Gastrocnemius medialis (tissue), 4 donors: ENCODE measurements at regions not wholly inside any gene's neighbourhood (a gene's known extent, or its start where the extent isn't known, plus 50 kb on each side); places are given as distances from the start of the nearest gene placed in this dataset.

Source experiments
- ATAC-seq, 2 donors: fragments of 150-250 bp; one replicate each; pipeline ENCODE4 v1.9.1; 2016
- DNase-seq, 2 donors: peaks; one replicate each; pipeline ENCODE4 v3.0.0-alpha.2; 2019
- H3K27ac ChIP-seq, 4 donors: fragments of 200-600 bp; sonication (generic); 1 replicate in 1 of 4; 2 replicates in 3 of 4; pipeline ENCODE4 v1.5.1; 2016 to 2018; ENCODE audit warnings: mild to moderate bottlenecking in 2 of 4, moderate library complexity in 1 of 4
- H3K27me3 ChIP-seq, 3 donors: fragments of 200-600 bp; sonication (generic) in 2 of 3; 1 replicate in 1 of 3; 2 replicates in 2 of 3; pipeline versions ENCODE4 v1.5.1 to v1.6.0; 2016 to 2019; ENCODE audit warnings: mild to moderate bottlenecking in 1 of 3, moderate library complexity in 1 of 3
- H3K36me3 ChIP-seq, 2 donors: fragments of 200-600 bp; sonication (generic) in 1 of 2; one replicate each; pipeline ENCODE4 v1.5.1; 2017 to 2018
- H3K4me1 ChIP-seq, 2 donors: fragments of 200-600 bp; sonication (generic) in 1 of 2; one replicate each; pipeline ENCODE4 v1.5.1; 2016 to 2017; ENCODE audit warnings: mild to moderate bottlenecking in 2 of 2
- H3K4me3 ChIP-seq, 4 donors: fragments of 200-600 bp; sonication (generic) in 3 of 4; 1 replicate in 1 of 4; 2 replicates in 3 of 4; pipeline ENCODE4 v1.5.1; 2016 to 2019; ENCODE audit warnings: mild to moderate bottlenecking in 2 of 4
- H3K9me3 ChIP-seq, 3 donors: fragments of 200-600 bp; sonication (generic) in 2 of 3; 1 replicate in 1 of 3; 2 replicates in 2 of 3; pipeline ENCODE4 v1.5.1; 2016 to 2019
- POLR2A ChIP-seq, 2 donors: fragments of 450-650 bp; IDR thresholded peaks; one replicate each; pipeline ENCODE4 v1.6.1; 2017; ENCODE audit warnings: antibody characterized with exemption in 2 of 2, mild to moderate bottlenecking in 2 of 2, moderate library complexity in 2 of 2
- in situ Hi-C, 4 donors: fragments of 200-750 bp; cut with MboI; loops; one replicate each; pipeline versions ENCODE4 v1.15.0 to v1.8.0; 2017; ENCODE audit warnings: low sequenced_read_pairs in 4 of 4
- intact Hi-C: fragments of 100-400 bp; cut with DNase I; formaldehyde crosslinking; loops from one replicate; pipeline ENCODE4 v1.15.1; 2023; ENCODE audit warnings: low total_unique reads
- TF ChIP-seq, protein P1 (sequence below), 5 experiments: fragments of 450-650 bp in 3 of 5; fragments of 200-600 bp in 2 of 5; sonication (generic) in 2 of 5; IDR thresholded peaks in 4 of 5; conservative IDR thresholded peaks in 1 of 5; 1 replicate in 4 of 5; 2 replicates in 1 of 5; pipeline ENCODE4 v1.5.1; 2016 to 2019; ENCODE audit warnings: antibody characterized with exemption in 5 of 5, mild to moderate bottlenecking in 3 of 5, moderate library complexity in 3 of 5

DNA sequence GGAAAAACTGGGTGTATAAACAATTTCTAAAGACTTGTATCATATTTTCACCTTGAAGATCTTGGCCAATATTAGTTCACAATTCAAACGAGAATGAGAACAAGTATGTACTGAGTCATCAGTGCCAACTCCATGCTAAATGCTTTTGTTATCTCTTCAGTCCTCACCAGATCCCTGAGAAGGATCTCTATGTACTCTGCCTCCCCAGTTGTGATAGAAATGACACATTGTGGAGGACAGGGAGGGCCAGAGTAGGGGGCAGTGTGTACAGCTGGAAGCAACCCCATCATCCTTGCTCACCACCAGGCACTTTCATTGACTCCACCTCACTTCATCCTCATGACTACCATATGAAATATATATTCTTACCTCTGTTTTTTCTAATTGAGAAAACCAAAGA lies 353.7 kb upstream of the SOX2 start:
- Histone ChIP-seq H3K27me3 (no peaks in the 10 kb centered on the region), H3K36me3 (no peaks in the 10 kb centered on the region), H3K27ac (no peak overlapping the region), H3K4me1 (peaks cover 5 to 12% of the 10 kb centered on the region in 2 donors), H3K9me3 (no peaks in the 10 kb centered on the region), H3K4me3 (no peak overlapping the region)
- in situ Hi-C loops (no loop called here), intact Hi-C loops (no loop called here)
- DNase-seq, result no peak
- ATAC-seq, result no peak
- TF ChIP-seq POLR2A (IDR thresholded peaks at IDR 0.05), result no peak
- TF ChIP-seq, protein P1, sequence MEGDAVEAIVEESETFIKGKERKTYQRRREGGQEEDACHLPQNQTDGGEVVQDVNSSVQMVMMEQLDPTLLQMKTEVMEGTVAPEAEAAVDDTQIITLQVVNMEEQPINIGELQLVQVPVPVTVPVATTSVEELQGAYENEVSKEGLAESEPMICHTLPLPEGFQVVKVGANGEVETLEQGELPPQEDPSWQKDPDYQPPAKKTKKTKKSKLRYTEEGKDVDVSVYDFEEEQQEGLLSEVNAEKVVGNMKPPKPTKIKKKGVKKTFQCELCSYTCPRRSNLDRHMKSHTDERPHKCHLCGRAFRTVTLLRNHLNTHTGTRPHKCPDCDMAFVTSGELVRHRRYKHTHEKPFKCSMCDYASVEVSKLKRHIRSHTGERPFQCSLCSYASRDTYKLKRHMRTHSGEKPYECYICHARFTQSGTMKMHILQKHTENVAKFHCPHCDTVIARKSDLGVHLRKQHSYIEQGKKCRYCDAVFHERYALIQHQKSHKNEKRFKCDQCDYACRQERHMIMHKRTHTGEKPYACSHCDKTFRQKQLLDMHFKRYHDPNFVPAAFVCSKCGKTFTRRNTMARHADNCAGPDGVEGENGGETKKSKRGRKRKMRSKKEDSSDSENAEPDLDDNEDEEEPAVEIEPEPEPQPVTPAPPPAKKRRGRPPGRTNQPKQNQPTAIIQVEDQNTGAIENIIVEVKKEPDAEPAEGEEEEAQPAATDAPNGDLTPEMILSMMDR (IDR thresholded peaks at IDR 0.05 in 4 of 5, conservative IDR thresholded peaks at IDR 0.05 in 1 of 5), result no peak

DNA sequence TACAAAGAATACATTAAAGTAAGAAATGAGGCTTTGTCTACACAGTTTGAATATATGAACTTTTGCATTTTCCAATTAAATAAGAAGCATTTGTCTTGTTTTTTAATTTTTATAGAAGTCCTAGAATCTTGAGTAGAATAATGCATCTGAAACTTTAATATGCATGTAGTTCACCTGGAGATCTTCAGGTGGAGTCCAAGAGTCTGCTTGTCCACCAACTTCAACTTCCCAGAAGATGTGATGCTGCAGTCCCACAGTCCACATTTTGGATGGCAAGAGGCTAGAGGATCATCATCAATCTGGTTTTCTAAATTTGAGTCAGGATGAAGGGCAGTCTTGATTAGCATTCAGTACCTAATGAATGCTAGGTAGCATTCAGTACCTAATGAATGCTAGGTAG lies 357.6 kb upstream of the SOX2 start:
- no peak overlapping the region for H3K4me3 ChIP-seq
- H3K9me3 ChIP-seq, result no peaks in the 10 kb centered on the region
- intact Hi-C loops (no loop called here), in situ Hi-C loops (no loop called here)
- no peaks in the 10 kb centered on the region for H3K36me3 ChIP-seq
- H3K27me3 ChIP-seq, result no peaks in the 10 kb centered on the region
- H3K27ac ChIP-seq, result no peak overlapping the region
- no peak for TF ChIP-seq POLR2A (IDR thresholded peaks at IDR 0.05)
- TF ChIP-seq, protein P1 (IDR thresholded peaks at IDR 0.05 in 4 of 5, conservative IDR thresholded peaks at IDR 0.05 in 1 of 5), result no peak
- H3K4me1 ChIP-seq, result peaks cover 0 to 3% of the 10 kb centered on the region in 2 donors
- ATAC-seq (no peak), DNase-seq (no peak)

DNA sequence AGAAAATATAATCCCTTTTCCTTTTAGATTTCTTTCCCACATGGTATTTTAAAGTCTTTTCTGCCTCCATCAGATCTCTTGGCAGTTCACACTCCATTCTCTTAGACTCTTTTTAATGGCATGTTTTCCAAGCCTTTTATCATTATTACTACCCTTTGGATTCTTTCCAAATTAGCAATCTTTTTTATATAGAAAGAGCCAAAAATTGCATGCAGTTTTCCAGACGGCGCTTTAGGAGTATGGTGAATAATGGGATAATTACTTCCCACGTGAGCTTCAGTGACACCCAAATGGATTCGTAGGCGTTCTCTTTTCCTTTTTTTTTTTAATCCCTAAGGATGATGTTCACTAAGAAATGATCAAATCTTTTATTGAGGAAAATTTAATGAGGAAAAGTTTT lies 354.8 kb upstream of the DNAJC19 start:
- TF ChIP-seq, protein P1 (IDR thresholded peaks at IDR 0.05 in 4 of 5, conservative IDR thresholded peaks at IDR 0.05 in 1 of 5), result no peak
- Histone ChIP-seq H3K9me3 (no peaks in the 10 kb centered on the region), H3K4me3 (no peak overlapping the region), H3K27me3 (no peaks in the 10 kb centered on the region), H3K4me1 (no peaks in the 10 kb centered on the region), H3K27ac (no peak overlapping the region), H3K36me3 (no peaks in the 10 kb centered on the region)
- intact Hi-C loops, result no loop called here
- no peak for DNase-seq
- ATAC-seq, result no peak
- in situ Hi-C loops, result loop anchor here in 1 of 4 donors (25.0 kb wide), 1 partner anchor 1343 kb away; no protein-coding TSS in a partner anchor

DNA sequence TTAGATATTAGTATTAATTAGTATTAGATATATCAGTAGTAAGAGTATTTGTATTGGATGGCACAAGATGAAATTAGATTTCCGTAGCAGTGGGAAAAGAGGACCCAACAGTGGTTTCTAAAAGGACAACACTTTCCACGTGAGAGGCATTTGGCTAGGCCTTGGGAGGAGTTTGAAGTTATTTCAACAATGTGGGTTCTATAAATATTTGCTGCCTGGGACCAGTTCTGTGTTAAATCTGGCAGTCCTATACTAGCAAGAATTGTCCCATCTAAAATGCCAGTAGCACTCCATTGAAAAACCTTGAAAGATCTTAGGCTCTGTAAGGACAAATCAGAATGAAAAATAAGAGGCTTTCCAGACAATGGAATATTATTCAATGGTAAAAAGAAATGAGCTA lies 347.1 kb upstream of the DNAJC19 start:
- TF ChIP-seq, protein P1 (IDR thresholded peaks at IDR 0.05 in 4 of 5, conservative IDR thresholded peaks at IDR 0.05 in 1 of 5), result no peak
- TF ChIP-seq POLR2A (IDR thresholded peaks at IDR 0.05), result no peak
- in situ Hi-C loops (loop anchor here in 1 of 4 donors (25.0 kb wide), 1 partner anchor 1351 kb away; no protein-coding TSS in a partner anchor), intact Hi-C loops (no loop called here)
- Histone ChIP-seq H3K9me3 (no peaks in the 10 kb centered on the region), H3K27ac (no peak overlapping the region), H3K4me1 (no peaks in the 10 kb centered on the region), H3K36me3 (no peaks in the 10 kb centered on the region), H3K4me3 (no peak overlapping the region), H3K27me3 (no peaks in the 10 kb centered on the region)
- ATAC-seq (no peak), DNase-seq (no peak)

DNA sequence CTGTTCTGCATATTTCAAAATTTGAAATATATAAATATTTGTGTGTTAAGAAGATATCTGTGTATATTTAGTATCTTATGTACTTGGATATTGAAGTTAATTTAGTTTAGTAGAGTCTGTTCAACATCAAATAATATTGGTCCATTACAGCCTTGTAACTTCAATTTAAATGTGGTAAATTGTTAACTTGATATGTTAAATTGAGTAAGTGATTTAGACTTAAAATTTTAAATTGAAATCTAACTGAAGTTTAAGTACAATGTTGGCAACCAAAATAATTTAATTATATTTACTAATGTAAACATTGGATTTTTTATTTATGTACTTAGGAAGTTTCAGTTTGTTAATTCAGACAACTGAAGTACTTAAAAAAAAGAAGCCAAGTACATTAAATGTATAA lies 343.9 kb upstream of the DNAJC19 start:
- DNase-seq (no peak), ATAC-seq (no peak)
- in situ Hi-C loops, result loop anchor here in 1 of 4 donors (25.0 kb wide), 1 partner anchor 1354 kb away; no protein-coding TSS in a partner anchor
- Histone ChIP-seq H3K9me3 (no peaks in the 10 kb centered on the region), H3K4me1 (no peaks in the 10 kb centered on the region), H3K27ac (no peak overlapping the region), H3K27me3 (no peaks in the 10 kb centered on the region), H3K4me3 (no peak overlapping the region), H3K36me3 (no peaks in the 10 kb centered on the region)
- intact Hi-C loops, result no loop called here
- TF ChIP-seq, protein P1 (IDR thresholded peaks at IDR 0.05 in 4 of 5, conservative IDR thresholded peaks at IDR 0.05 in 1 of 5), result no peak
- TF ChIP-seq POLR2A (IDR thresholded peaks at IDR 0.05), result no peak
